ENCODE measurements at regions not wholly inside any gene's neighbourhood (a gene's known extent, or its start where the extent isn't known, plus 50 kb on each side); places are given as distances from the start of the nearest gene placed in this dataset.

- CTCF ChIA-PET = no interaction called here
- DNase-seq (no peak), ATAC-seq (no peak)
- Mint-ChIP-seq H3K9me3 (peaks cover 1% of the 10 kb centered on the region), H3K27ac (no peak overlapping the region), H3K27me3 (no peaks in the 10 kb centered on the region), H3K4me1 (ENCODE audit: low read depth) (no peaks in the 10 kb centered on the region), H3K36me3 (ENCODE audit: low read depth) (no peaks in the 10 kb centered on the region), H3K4me3 (no peak overlapping the region)
- POLR2A ChIA-PET = no interaction called here
- TF ChIP-seq, protein P1, sequence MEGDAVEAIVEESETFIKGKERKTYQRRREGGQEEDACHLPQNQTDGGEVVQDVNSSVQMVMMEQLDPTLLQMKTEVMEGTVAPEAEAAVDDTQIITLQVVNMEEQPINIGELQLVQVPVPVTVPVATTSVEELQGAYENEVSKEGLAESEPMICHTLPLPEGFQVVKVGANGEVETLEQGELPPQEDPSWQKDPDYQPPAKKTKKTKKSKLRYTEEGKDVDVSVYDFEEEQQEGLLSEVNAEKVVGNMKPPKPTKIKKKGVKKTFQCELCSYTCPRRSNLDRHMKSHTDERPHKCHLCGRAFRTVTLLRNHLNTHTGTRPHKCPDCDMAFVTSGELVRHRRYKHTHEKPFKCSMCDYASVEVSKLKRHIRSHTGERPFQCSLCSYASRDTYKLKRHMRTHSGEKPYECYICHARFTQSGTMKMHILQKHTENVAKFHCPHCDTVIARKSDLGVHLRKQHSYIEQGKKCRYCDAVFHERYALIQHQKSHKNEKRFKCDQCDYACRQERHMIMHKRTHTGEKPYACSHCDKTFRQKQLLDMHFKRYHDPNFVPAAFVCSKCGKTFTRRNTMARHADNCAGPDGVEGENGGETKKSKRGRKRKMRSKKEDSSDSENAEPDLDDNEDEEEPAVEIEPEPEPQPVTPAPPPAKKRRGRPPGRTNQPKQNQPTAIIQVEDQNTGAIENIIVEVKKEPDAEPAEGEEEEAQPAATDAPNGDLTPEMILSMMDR (IDR thresholded peaks at IDR 0.05) = no peak
- intact Hi-C loops (cut with micrococcal nuclease) = no loop called here
These were observed 831.7 kb upstream of the EPHA5 start for GRCh38 chr4:66501997-66502396.

GRCh38 chr4:66490729-66491128, 820.4 kb upstream of the EPHA5 start:
- Mint-ChIP-seq H3K27ac (no peak overlapping the region), H3K4me1 (ENCODE audit: low read depth) (no peaks in the 10 kb centered on the region), H3K27me3 (no peaks in the 10 kb centered on the region), H3K36me3 (ENCODE audit: low read depth) (no peaks in the 10 kb centered on the region), H3K4me3 (no peak overlapping the region), H3K9me3 (no peaks in the 10 kb centered on the region)
- ATAC-seq (no peak), DNase-seq (no peak)
- TF ChIP-seq, protein P1 (IDR thresholded peaks at IDR 0.05) = no peak
- POLR2A ChIA-PET = no interaction called here
- intact Hi-C loops (cut with micrococcal nuclease) = no loop called here
- CTCF ChIA-PET = no interaction called here

DNA sequence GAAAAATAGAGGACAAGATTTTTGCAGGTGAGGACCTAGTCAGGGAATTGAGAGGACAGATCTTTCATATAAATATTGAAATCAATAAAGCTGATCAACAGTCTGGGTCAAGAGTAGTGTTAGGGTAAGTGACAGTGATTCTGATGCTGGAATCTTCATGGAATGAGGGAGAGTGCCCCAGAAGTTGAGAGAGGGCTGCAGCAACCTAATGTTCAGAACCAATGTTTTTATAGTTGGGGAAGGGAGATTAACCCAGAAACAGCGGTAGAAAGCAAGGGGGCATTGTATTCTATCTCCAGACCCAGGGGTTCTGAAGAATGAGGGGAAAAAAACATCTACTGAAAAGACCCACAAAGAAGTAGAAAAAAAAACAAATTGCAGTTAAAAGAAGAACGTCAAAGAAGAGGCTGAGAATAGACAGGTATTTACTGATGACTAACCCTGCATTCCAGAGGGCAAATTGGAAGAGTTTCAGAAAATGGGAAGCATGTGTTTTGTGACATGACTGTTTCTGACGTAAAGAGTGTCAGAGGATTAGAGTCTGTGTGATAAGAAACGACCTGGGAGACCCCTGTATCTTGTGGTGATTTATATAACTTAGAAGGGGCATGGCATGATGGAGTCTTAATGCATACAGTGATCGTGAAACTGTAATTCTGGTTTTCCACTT, 819.6 kb upstream of the EPHA5 start:
- Mint-ChIP-seq H3K27ac (no peak overlapping the region), H3K9me3 (no peaks in the 10 kb centered on the region), H3K4me1 (ENCODE audit: low read depth) (no peaks in the 10 kb centered on the region), H3K36me3 (ENCODE audit: low read depth) (no peaks in the 10 kb centered on the region), H3K27me3 (no peaks in the 10 kb centered on the region), H3K4me3 (no peak overlapping the region)
- ChIA-PET POLR2A (no interaction called here), CTCF (no interaction called here)
- DNase-seq (no peak), ATAC-seq (no peak)
- intact Hi-C loops (cut with micrococcal nuclease) = no loop called here
- TF ChIP-seq, protein P1 (IDR thresholded peaks at IDR 0.05) = no peak

DNA sequence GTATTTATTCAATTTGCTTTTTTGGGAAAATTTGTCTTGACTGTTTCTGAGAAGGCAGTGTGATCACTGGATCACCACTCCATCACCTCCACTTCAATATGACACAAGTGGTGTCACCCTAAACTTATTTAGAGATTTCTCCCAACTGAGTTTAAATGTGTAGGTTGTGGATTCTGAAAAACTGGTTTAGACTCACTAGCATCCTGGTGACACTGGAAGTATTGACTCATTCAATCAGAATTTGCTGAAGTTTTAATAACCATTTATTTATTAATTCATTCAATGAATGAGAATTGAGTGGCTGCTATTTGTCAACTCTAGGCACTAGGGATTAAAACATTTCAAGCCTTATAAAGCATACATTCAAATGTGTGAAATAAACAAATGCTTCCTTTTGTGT, 819.1 kb upstream of the EPHA5 start:
- H3K36me3 Mint-ChIP-seq (ENCODE audit: low read depth) = no peaks in the 10 kb centered on the region
- no peaks in the 10 kb centered on the region for H3K4me1 Mint-ChIP-seq (ENCODE audit: low read depth)
- DNase-seq (no peak), ATAC-seq (no peak)
- TF ChIP-seq, protein P1 (IDR thresholded peaks at IDR 0.05) = no peak
- intact Hi-C loops (cut with micrococcal nuclease) = no loop called here
- H3K27me3 Mint-ChIP-seq = no peaks in the 10 kb centered on the region
- H3K9me3 Mint-ChIP-seq = no peaks in the 10 kb centered on the region
- H3K4me3 Mint-ChIP-seq = no peak overlapping the region
- ChIA-PET CTCF (no interaction called here), POLR2A (no interaction called here)
- H3K27ac Mint-ChIP-seq = no peak overlapping the region

DNA sequence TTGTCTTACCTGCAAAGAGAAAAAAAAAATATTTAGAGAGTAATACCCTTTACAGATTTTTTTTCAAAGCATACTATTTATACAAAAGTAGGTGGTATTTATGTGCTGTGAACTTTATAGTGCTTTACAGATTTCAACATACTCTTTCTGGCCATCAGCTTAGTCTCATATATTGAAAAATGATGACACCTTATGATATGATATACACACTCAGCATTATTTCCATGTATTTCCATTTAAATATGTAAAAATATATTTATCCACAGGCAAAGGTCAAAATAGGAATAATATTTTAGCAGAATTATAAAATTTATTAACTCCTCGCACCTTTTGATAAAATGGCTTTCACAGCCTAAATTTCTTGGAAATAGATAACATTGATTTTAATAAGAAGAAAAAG, 815.8 kb upstream of the EPHA5 start:
- Mint-ChIP-seq H3K9me3 (no peaks in the 10 kb centered on the region), H3K4me3 (no peak overlapping the region), H3K36me3 (ENCODE audit: low read depth) (no peaks in the 10 kb centered on the region), H3K4me1 (ENCODE audit: low read depth) (no peaks in the 10 kb centered on the region), H3K27me3 (no peaks in the 10 kb centered on the region), H3K27ac (no peak overlapping the region)
- ChIA-PET POLR2A (no interaction called here), CTCF (no interaction called here)
- ATAC-seq = no peak
- TF ChIP-seq, protein P1 (IDR thresholded peaks at IDR 0.05) = no peak
- intact Hi-C loops (cut with micrococcal nuclease) = no loop called here
- no peak for DNase-seq

Data from activated CD8-positive, alpha-beta T cell treated with anti-CD3 and anti-CD28 coated beads for 36 hours (primary cell).